NB4 (cell line): ENCODE measurements at regions not wholly inside any gene's neighbourhood (a gene's known extent, or its start where the extent isn't known, plus 50 kb on each side); places are given as distances from the start of the nearest gene placed in this dataset.

ENCODE experiments used
- POLR2A ChIP-seq: IDR thresholded peaks from 2 replicates; pipeline ENCODE4 v1.6.1; 2011; ENCODE audit warnings: mild to moderate bottlenecking; ENCODE audit not compliant: insufficient read length; ENCODE audit errors: extremely low read depth
- TF ChIP-seq, protein P1 (sequence below): IDR thresholded peaks from one replicate; pipeline ENCODE4 v1.5.1; 2012; ENCODE audit warnings: low read depth, low read length
- TF ChIP-seq, protein P2 (sequence below): IDR thresholded peaks from 2 replicates; pipeline ENCODE4 v1.6.1; 2011; ENCODE audit warnings: low read depth, low read length

- TF ChIP-seq, protein P1, sequence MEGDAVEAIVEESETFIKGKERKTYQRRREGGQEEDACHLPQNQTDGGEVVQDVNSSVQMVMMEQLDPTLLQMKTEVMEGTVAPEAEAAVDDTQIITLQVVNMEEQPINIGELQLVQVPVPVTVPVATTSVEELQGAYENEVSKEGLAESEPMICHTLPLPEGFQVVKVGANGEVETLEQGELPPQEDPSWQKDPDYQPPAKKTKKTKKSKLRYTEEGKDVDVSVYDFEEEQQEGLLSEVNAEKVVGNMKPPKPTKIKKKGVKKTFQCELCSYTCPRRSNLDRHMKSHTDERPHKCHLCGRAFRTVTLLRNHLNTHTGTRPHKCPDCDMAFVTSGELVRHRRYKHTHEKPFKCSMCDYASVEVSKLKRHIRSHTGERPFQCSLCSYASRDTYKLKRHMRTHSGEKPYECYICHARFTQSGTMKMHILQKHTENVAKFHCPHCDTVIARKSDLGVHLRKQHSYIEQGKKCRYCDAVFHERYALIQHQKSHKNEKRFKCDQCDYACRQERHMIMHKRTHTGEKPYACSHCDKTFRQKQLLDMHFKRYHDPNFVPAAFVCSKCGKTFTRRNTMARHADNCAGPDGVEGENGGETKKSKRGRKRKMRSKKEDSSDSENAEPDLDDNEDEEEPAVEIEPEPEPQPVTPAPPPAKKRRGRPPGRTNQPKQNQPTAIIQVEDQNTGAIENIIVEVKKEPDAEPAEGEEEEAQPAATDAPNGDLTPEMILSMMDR, result no peak
- TF ChIP-seq POLR2A, result no peak
- TF ChIP-seq, protein P2, sequence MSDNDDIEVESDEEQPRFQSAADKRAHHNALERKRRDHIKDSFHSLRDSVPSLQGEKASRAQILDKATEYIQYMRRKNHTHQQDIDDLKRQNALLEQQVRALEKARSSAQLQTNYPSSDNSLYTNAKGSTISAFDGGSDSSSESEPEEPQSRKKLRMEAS, result no peak
Measured at GRCh38 chr10:28971255-28971654, 293.9 kb downstream of the BAMBI start.
